HEK293T (cell line): ENCODE measurements at regions not wholly inside any gene's neighbourhood (a gene's known extent, or its start where the extent isn't known, plus 50 kb on each side); places are given as distances from the start of the nearest gene placed in this dataset.

Experiments
- BHLHE40 ChIP-seq: fragments of 450-650 bp; IDR thresholded peaks from 2 replicates; pipeline ENCODE4 v1.6.1; 2016; ENCODE audit warnings: mild to moderate bottlenecking, moderate library complexity, borderline replicate concordance
- ELF4 ChIP-seq: fragments of 450-650 bp; IDR thresholded peaks from 2 replicates; pipeline ENCODE4 v1.6.1; 2017; ENCODE audit warnings: antibody characterized with exemption
- FOXA1 ChIP-seq: fragments of 450-650 bp; IDR thresholded peaks from 2 replicates; pipeline ENCODE4 v1.6.1; 2016; ENCODE audit warnings: mild to moderate bottlenecking
- L3MBTL2 ChIP-seq: fragments of 450-650 bp; conservative IDR thresholded peaks from 2 replicates; pipeline ENCODE4 v1.6.1; 2016; ENCODE audit warnings: mild to moderate bottlenecking
- NFRKB ChIP-seq: fragments of 450-650 bp; IDR thresholded peaks from 2 replicates; pipeline ENCODE4 v1.6.1; 2016; ENCODE audit warnings: mild to moderate bottlenecking, moderate library complexity
- PKNOX1 ChIP-seq: fragments of 450-650 bp; IDR thresholded peaks from 2 replicates; pipeline ENCODE4 v1.6.1; 2016
- SP1 ChIP-seq: fragments of 450-650 bp; IDR thresholded peaks from 2 replicates; pipeline ENCODE4 v1.6.1; 2017
- SUZ12 ChIP-seq: fragments of 450-650 bp; IDR thresholded peaks from 2 replicates; pipeline ENCODE4 v1.6.1; 2016; ENCODE audit warnings: mild to moderate bottlenecking
- ZNF384 ChIP-seq: fragments of 450-650 bp; IDR thresholded peaks from 2 replicates; pipeline ENCODE4 v1.6.1; 2016

- TF ChIP-seq FOXA1 (no peak), SUZ12 (no peak), ZNF384 (no peak), BHLHE40 (no peak), SP1 (no peak), PKNOX1 (no peak), ELF4 (no peak), NFRKB (no peak), L3MBTL2 (no peak)
Measured at GRCh38 chr18:44231936-44232335, 448.8 kb upstream of the SETBP1 start.
